T-cell (primary cell): ENCODE measurements at regions not wholly inside any gene's neighbourhood (a gene's known extent, or its start where the extent isn't known, plus 50 kb on each side); places are given as distances from the start of the nearest gene placed in this dataset.

Experiments used
- ATAC-seq, 4 experiments: fragments of 200-7000 bp in 3 of 4; fragments of 150-1000 bp in 1 of 4; cut with Tn5 transposase; replicated peaks in 1 of 4; 1 replicate in 3 of 4; 2 replicates in 1 of 4; pipeline ENCODE4 v1.10.0; 2021; ENCODE audit warnings: moderate library complexity in 3 of 4, mild to moderate bottlenecking in 2 of 4, moderate number of reproducible peaks in 1 of 4
- CTCF ChIA-PET, 2 donors: fragments of 300-600 bp; sonication (Branson Sonifier 250); formaldehyde crosslinking; loops; one replicate each; lab custom pipeline; 2022; ENCODE audit warnings: antibody characterized with exemption in 2 of 2; lab: Charles Lee
- POLR2A ChIA-PET, 2 donors: fragments of 300-600 bp; sonication (Branson Sonifier 250); formaldehyde crosslinking; loops; one replicate each; lab custom pipeline; 2022; ENCODE audit warnings: antibody characterized with exemption in 2 of 2; lab: Charles Lee
- DNase-seq, 35 experiments: peaks; one replicate each; pipeline versions ENCODE4 v3.0.0 to v3.0.0-alpha.2; 2013 to 2023
- H3K27ac ChIP-seq: one replicate; pipeline ENCODE4 v1.5.1; 2013; ENCODE audit warnings: low read length
- H3K27me3 ChIP-seq, 2 experiments: replicated peaks in 1 of 2; 1 replicate in 1 of 2; 2 replicates in 1 of 2; pipeline versions ENCODE4 v1.6.1 to v1.7.0; 2013; ENCODE audit warnings: low read length in 1 of 2, mixed read lengths in 1 of 2; ENCODE audit not compliant: control insufficient read depth in 2 of 2, insufficient read depth in 2 of 2; ENCODE audit errors: extremely low read depth in 1 of 2
- H3K36me3 ChIP-seq, 2 donors: 1 replicate in 1 of 2; 2 replicates in 1 of 2; pipeline versions ENCODE4 v1.6.1 to v1.7.0; 2013; ENCODE audit warnings: low read length in 1 of 2; ENCODE audit not compliant: control insufficient read depth in 2 of 2, insufficient read depth in 1 of 2; ENCODE audit errors: extremely low read depth in 1 of 2
- H3K4me1 ChIP-seq, 2 experiments: 1 replicate in 1 of 2; 2 replicates in 1 of 2; pipeline versions ENCODE4 v1.6.1 to v1.7.0; 2013; ENCODE audit warnings: low read length in 2 of 2, mixed read lengths in 1 of 2; ENCODE audit not compliant: insufficient read depth in 2 of 2, control insufficient read depth in 1 of 2; ENCODE audit errors: extremely low read depth in 1 of 2
- H3K4me3 ChIP-seq, 2 donors: 1 replicate in 1 of 2; 2 replicates in 1 of 2; pipeline versions ENCODE4 v1.5.1 to v1.7.0; 2013; ENCODE audit warnings: mild to moderate bottlenecking in 2 of 2, low read length in 1 of 2, moderate library complexity in 1 of 2; ENCODE audit not compliant: control insufficient read depth in 1 of 2; ENCODE audit errors: extremely low read depth in 1 of 2
- H3K9me3 ChIP-seq: 2 replicates; pipeline ENCODE4 v1.7.0; 2013
- H3K27ac Mint-ChIP-seq, 2 donors: one replicate each; pipeline ENCODE4 v1.8.0; 2020 to 2021; ENCODE audit warnings: mild to moderate bottlenecking in 2 of 2, mixed read lengths in 2 of 2
- H3K27me3 Mint-ChIP-seq, 2 donors: one replicate each; pipeline ENCODE4 v1.8.0; 2021 to 2022; ENCODE audit warnings: mixed read lengths in 2 of 2
- H3K36me3 Mint-ChIP-seq: one replicate; pipeline ENCODE4 v1.8.0; 2021; ENCODE audit warnings: mixed read lengths
- H3K4me1 Mint-ChIP-seq, 3 donors: one replicate each; pipeline ENCODE4 v1.8.0; 2020 to 2022; ENCODE audit warnings: mixed read lengths in 3 of 3, mild to moderate bottlenecking in 1 of 3
- H3K4me3 Mint-ChIP-seq, 3 donors: one replicate each; pipeline ENCODE4 v1.8.0; 2020 to 2022; ENCODE audit warnings: mild to moderate bottlenecking in 3 of 3, mixed read lengths in 3 of 3, moderate library complexity in 3 of 3
- H3K9me3 Mint-ChIP-seq, 3 donors: one replicate each; pipeline ENCODE4 v1.8.0; 2020 to 2022; ENCODE audit warnings: mixed read lengths in 3 of 3
- WGBS: methylation state at CpG from one replicate; pipeline ENCODE4 v1.1.5; 2013; ENCODE audit warnings: missing lambda C conversion rate; ENCODE audit not compliant: insufficient coverage; 5-methylcytosine and 5-hydroxymethylcytosine counted together

DNA sequence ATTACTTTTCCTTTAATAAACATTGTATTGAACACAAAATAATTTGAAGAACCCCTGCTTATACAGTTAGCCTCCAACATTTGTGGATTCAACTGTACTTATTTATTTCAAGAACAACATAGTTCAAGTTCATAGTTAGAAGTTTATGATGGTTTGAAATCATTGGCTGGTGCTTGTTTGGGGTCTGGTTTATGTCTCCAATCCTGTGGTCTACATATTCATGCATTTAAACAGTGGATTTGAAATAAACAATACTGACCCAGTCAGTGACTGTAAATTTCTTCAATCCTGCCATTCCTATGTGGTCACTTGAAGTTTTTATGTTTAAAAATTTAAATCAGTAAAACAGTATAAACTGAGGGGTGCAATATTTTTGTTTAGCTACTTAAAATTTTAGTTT is 145.1 kb upstream of the TRPC7 start:
- Histone ChIP-seq H3K36me3 (no peaks in the 10 kb centered on the region), H3K9me3 (no peaks in the 10 kb centered on the region), H3K27me3 (no peaks in the 10 kb centered on the region), H3K4me3 (no peak overlapping the region), H3K27ac (no peak overlapping the region), H3K4me1 (no peaks in the 10 kb centered on the region)
- no peaks in the 10 kb centered on the region for H3K36me3 Mint-ChIP-seq
- H3K27ac Mint-ChIP-seq, result no peak overlapping the region
- ChIA-PET POLR2A (no interaction called here), CTCF (interaction anchor here in 1 of 2 donors (0.5 kb wide), 1 partner anchor 473 kb away, joined by 4 read pairs; no protein-coding TSS in a partner anchor)
- H3K4me3 Mint-ChIP-seq, result no peak overlapping the region
- DNase-seq (no peak), ATAC-seq (no peak)
- H3K9me3 Mint-ChIP-seq, result peaks cover 0 to 7% (median 0%) of the 10 kb centered on the region in 3 donors
- H3K4me1 Mint-ChIP-seq, result no peaks in the 10 kb centered on the region
- no peaks in the 10 kb centered on the region for H3K27me3 Mint-ChIP-seq

DNA sequence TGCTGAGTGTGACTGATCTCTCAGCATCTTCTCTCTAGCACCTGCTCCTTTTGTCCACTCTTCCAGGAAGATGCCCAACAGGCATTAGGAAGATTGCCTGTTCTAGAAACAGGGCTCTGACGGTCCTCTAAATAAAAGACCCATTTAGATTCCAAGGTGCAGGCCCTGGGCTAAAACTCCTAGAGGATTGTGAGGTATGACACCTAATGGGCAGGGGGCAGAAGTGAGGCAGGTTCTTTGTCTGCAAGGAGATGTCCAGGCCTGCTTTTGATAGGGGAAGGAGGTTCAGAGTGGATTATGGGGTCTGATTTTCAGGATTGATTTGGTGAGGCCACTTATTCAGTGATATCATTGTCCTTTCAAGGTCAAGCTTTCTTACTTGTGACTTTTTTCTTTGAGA is 140.8 kb upstream of the TRPC7 start:
- Histone ChIP-seq H3K36me3 (no peaks in the 10 kb centered on the region), H3K27ac (no peak overlapping the region), H3K9me3 (no peaks in the 10 kb centered on the region), H3K4me1 (no peaks in the 10 kb centered on the region), H3K27me3 (peaks cover 0 to 4% of the 10 kb centered on the region in 2 experiments), H3K4me3 (no peak overlapping the region)
- ATAC-seq, result no peak
- Mint-ChIP-seq H3K4me3 (no peak overlapping the region), H3K9me3 (peaks cover 0 to 3% (median 0%) of the 10 kb centered on the region in 3 donors), H3K27ac (no peak overlapping the region), H3K36me3 (no peaks in the 10 kb centered on the region), H3K4me1 (no peaks in the 10 kb centered on the region), H3K27me3 (no peaks in the 10 kb centered on the region)
- DNase-seq, result no peak
- WGBS, result 0% methylated on average over 1 of the region's 1 CpG
- ChIA-PET CTCF (no interaction called here), POLR2A (no interaction called here)

DNA sequence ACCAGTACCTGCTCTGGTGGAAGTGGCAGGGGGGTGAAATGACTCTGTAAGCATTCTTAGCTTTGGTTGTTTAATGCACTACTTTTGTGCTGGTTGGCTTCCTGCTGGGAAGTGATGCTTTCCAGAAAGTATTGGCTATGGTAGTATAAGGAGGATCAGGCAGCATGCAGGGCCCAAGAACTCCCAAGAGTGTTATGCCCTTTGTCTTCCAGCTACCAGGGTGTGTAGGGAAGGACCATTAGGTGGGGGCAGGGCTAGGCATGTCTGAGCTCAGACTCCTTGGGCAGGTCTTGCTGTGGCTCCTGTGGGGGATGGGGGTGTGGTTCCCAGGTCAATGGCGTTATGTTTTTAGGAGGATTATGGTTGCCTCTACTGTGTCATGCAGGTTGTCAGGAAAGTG is 135.8 kb upstream of the TRPC7 start:
- H3K27ac ChIP-seq, result no peak overlapping the region
- WGBS, result no CpG with 5 or more reads among the region's 1 CpG

DNA sequence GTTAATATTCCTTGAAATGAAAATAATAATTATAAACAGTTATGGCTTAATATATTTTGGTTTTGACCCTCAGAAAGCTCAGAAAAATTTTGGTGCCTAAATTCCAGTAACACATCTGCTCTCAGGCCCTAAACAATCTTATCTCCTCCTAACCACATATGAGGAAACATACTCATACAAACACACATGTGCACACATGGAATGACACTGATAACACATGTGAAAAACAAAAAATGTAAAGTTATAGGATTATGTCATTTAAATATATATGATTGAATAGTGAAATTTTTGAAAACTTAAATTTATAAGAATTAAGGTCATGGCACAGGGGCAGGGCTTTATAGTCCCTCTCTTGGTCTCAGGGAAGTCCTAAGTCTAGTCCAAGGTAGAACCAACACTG is 127.2 kb upstream of the TRPC7 start:
- peaks cover 8 to 12% (median 11%) of the 10 kb centered on the region in 3 donors for H3K9me3 Mint-ChIP-seq
- H3K4me3 ChIP-seq, result no peak overlapping the region
- H3K4me1 Mint-ChIP-seq, result no peaks in the 10 kb centered on the region
- no peaks in the 10 kb centered on the region for H3K36me3 ChIP-seq
- H3K4me3 Mint-ChIP-seq, result no peak overlapping the region
- H3K27ac ChIP-seq, result no peak overlapping the region
- no peak overlapping the region for H3K27ac Mint-ChIP-seq
- no peaks in the 10 kb centered on the region for H3K9me3 ChIP-seq
- DNase-seq (no peak), ATAC-seq (no peak)
- no peaks in the 10 kb centered on the region for H3K4me1 ChIP-seq
- no peaks in the 10 kb centered on the region for H3K27me3 Mint-ChIP-seq
- ChIA-PET CTCF (no interaction called here), POLR2A (no interaction called here)
- H3K27me3 ChIP-seq, result no peaks in the 10 kb centered on the region
- H3K36me3 Mint-ChIP-seq, result no peaks in the 10 kb centered on the region

More for the DNA sequence above, 135.8 kb upstream of the TRPC7 start:
- Mint-ChIP-seq H3K36me3 (no peaks in the 10 kb centered on the region), H3K4me1 (no peaks in the 10 kb centered on the region), H3K27me3 (no peaks in the 10 kb centered on the region), H3K9me3 (peaks cover 9 to 27% (median 15%) of the 10 kb centered on the region in 3 donors), H3K27ac (no peak overlapping the region), H3K4me3 (no peak overlapping the region)
- Histone ChIP-seq H3K9me3 (no peaks in the 10 kb centered on the region), H3K36me3 (no peaks in the 10 kb centered on the region), H3K4me1 (no peaks in the 10 kb centered on the region), H3K27me3 (peaks cover 0 to 4% of the 10 kb centered on the region in 2 experiments), H3K4me3 (no peak overlapping the region)
- no peak for DNase-seq
- POLR2A ChIA-PET, result no interaction called here
- ATAC-seq, result no peak
- CTCF ChIA-PET, result no interaction called here

DNA sequence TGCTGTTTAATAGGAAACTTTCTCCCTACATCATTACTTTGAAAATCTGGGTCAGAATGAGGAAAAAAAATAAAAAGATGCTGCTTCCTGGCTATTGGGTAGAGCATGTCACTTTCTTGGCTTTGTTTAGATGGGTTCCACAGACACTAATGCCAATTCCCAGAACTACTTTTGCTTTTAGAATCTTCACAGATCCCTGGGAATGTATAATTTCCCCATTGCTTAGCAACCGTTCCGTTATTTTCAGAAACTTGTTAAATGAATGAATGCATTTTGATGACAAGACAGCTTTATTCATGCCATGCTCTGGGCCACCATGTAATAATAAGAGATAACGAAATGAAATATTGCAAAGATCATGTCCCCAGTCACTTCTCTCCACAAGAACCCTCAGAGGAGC is 126.5 kb upstream of the TRPC7 start:
- no peak for ATAC-seq
- Histone ChIP-seq H3K4me1 (no peaks in the 10 kb centered on the region), H3K27me3 (no peaks in the 10 kb centered on the region), H3K27ac (no peak overlapping the region), H3K4me3 (no peak overlapping the region), H3K9me3 (no peaks in the 10 kb centered on the region), H3K36me3 (no peaks in the 10 kb centered on the region)
- ChIA-PET CTCF (no interaction called here), POLR2A (no interaction called here)
- Mint-ChIP-seq H3K27ac (no peak overlapping the region), H3K4me1 (no peaks in the 10 kb centered on the region), H3K9me3 (peaks cover 3 to 9% (median 4%) of the 10 kb centered on the region in 3 donors), H3K4me3 (no peak overlapping the region), H3K27me3 (no peaks in the 10 kb centered on the region), H3K36me3 (no peaks in the 10 kb centered on the region)
- DNase-seq, result no peak
- no CpG with 5 or more reads among the region's 3 CpGs for WGBS

DNA sequence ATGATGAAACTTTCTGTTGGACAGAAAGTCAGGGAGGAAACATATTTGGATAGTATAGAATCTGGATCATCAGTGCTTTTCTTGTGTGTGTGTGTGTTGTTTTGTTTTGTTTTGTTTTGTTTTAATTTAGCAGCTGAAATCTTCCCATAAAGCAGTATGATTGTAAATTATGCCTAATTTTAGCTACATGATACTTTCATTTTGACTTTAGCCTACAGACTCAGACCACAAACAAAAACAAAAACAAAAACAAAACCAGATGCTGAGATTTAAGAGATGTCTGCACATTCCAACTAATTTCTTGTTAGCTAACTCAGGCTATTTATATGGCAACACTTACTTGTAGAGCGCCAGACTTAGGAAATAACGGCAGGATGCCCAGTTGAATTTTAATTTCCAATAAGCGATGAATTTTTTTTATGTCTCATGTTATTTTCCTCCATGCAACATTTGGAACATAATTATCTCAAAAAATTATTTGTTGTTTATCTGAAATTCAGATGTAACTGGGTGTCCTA is 119.5 kb upstream of the TRPC7 start:
- DNase-seq, result no peak
- Mint-ChIP-seq H3K4me1 (no peaks in the 10 kb centered on the region), H3K9me3 (peaks cover 0 to 4% (median 0%) of the 10 kb centered on the region in 3 donors), H3K27ac (no peak overlapping the region), H3K27me3 (peaks cover 0 to 3% of the 10 kb centered on the region in 2 donors), H3K36me3 (no peaks in the 10 kb centered on the region), H3K4me3 (no peak overlapping the region)
- ATAC-seq, result no peak
- ChIA-PET CTCF (no interaction called here), POLR2A (no interaction called here)
- H3K36me3 ChIP-seq, result no peaks in the 10 kb centered on the region
- H3K9me3 ChIP-seq, result no peaks in the 10 kb centered on the region
- no CpG with 5 or more reads among the region's 3 CpGs for WGBS
- no peaks in the 10 kb centered on the region for H3K4me1 ChIP-seq
- H3K27me3 ChIP-seq, result no peaks in the 10 kb centered on the region
- no peak overlapping the region for H3K4me3 ChIP-seq
- no peak overlapping the region for H3K27ac ChIP-seq

DNA sequence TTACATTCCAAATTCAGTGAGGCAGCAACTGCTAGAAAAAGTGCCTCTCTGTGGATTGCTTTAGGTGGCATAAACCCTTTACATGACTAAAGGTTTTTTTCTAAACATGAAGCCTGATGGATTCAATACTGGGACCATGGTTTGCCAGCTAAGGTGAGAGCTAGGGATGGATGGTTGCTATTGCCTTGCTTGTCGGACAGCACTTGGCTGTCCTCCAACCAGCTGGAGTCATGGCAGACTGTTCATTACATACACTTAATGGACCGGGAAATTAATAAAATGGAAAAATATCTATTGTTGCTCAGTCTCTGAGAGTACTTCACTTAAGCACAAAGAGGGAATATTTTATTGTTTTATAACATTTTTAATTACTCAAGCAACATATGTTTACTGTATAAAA is 116.9 kb upstream of the TRPC7 start:
- Histone ChIP-seq H3K4me3 (no peak overlapping the region), H3K9me3 (no peaks in the 10 kb centered on the region), H3K36me3 (no peaks in the 10 kb centered on the region), H3K27ac (no peak overlapping the region), H3K27me3 (no peaks in the 10 kb centered on the region), H3K4me1 (no peaks in the 10 kb centered on the region)
- no peak for ATAC-seq
- DNase-seq, result no peak
- WGBS, result no CpG with 5 or more reads among the region's 2 CpGs
- ChIA-PET CTCF (no interaction called here), POLR2A (no interaction called here)
- H3K27me3 Mint-ChIP-seq, result peaks cover 0 to 3% of the 10 kb centered on the region in 2 donors
- peaks cover 0 to 5% (median 4%) of the 10 kb centered on the region in 3 donors for H3K9me3 Mint-ChIP-seq
- H3K36me3 Mint-ChIP-seq, result no peaks in the 10 kb centered on the region
- no peaks in the 10 kb centered on the region for H3K4me1 Mint-ChIP-seq
- no peak overlapping the region for H3K27ac Mint-ChIP-seq
- H3K4me3 Mint-ChIP-seq, result no peak overlapping the region
